Heart left ventricle (tissue), 16 donors: ENCODE measurements at regions not wholly inside any gene's neighbourhood (a gene's known extent, or its start where the extent isn't known, plus 50 kb on each side); places are given as distances from the start of the nearest gene placed in this dataset.

Experiments
- ATAC-seq, 4 donors: fragments of 200-7000 bp; cut with Tn5 transposase; one replicate each; pipeline ENCODE4 v1.9.1; 2020 to 2022; ENCODE audit warnings: moderate library complexity in 4 of 4, mild to moderate bottlenecking in 3 of 4, moderate number of reproducible peaks in 1 of 4
- DNase-seq, 5 donors: peaks; one replicate each; pipeline ENCODE4 v3.0.0-alpha.2; 2020
- H3K27ac ChIP-seq, 12 donors: fragments of 200-600 bp; sonication (generic) in 4 of 12; one replicate each; pipeline versions ENCODE4 v1.5.0 to v1.8.0; 2016 to 2022; ENCODE audit warnings: mild to moderate bottlenecking in 2 of 12
- H3K27me3 ChIP-seq, 9 donors: fragments of 200-600 bp; sonication (generic) in 2 of 9; one replicate each; pipeline versions ENCODE4 v1.5.1 to v1.8.0; 2016 to 2022; ENCODE audit warnings: mild to moderate bottlenecking in 3 of 9
- H3K36me3 ChIP-seq, 9 donors: fragments of 200-600 bp; sonication (generic) in 2 of 9; one replicate each; pipeline versions ENCODE4 v1.5.0 to v1.8.0; 2018 to 2022; ENCODE audit warnings: mild to moderate bottlenecking in 2 of 9
- H3K4me1 ChIP-seq, 12 donors: fragments of 200-600 bp; sonication (generic) in 4 of 12; one replicate each; pipeline versions ENCODE4 v1.5.0 to v1.8.0; 2016 to 2022; ENCODE audit warnings: mild to moderate bottlenecking in 3 of 12
- H3K4me3 ChIP-seq, 12 donors: fragments of 200-600 bp; sonication (generic) in 4 of 12; one replicate each; pipeline versions ENCODE4 v1.5.0 to v1.8.0; 2017 to 2022; ENCODE audit warnings: mild to moderate bottlenecking in 9 of 12, moderate library complexity in 4 of 12
- H3K9me3 ChIP-seq, 12 donors: fragments of 200-600 bp; sonication (generic) in 4 of 12; one replicate each; pipeline versions ENCODE4 v1.5.0 to v1.8.0; 2016 to 2022; ENCODE audit warnings: mild to moderate bottlenecking in 1 of 12
- CTCF ChIP-seq, 12 donors: fragments of 200-600 bp; sonication (generic) in 4 of 12; IDR thresholded peaks; one replicate each; pipeline versions ENCODE4 v1.5.0 to v1.8.0; 2018 to 2022; ENCODE audit warnings: antibody characterized with exemption in 12 of 12, mild to moderate bottlenecking in 5 of 12
- POLR2A ChIP-seq, 2 donors: fragments of 450-650 bp; IDR thresholded peaks; one replicate each; pipeline ENCODE4 v1.6.1; 2017; ENCODE audit warnings: antibody characterized with exemption in 2 of 2, mild to moderate bottlenecking in 2 of 2, moderate library complexity in 2 of 2
- WGBS, 4 donors: extraction: QIAGEN DNeasy Blood & Tissue Kit in 2 of 4; methylation state at CpG; one replicate each; pipeline versions ENCODE4 v1.1.5 to v1.1.7; 2013 to 2018; 5-methylcytosine and 5-hydroxymethylcytosine counted together
- intact Hi-C, 10 donors: fragments of 100-400 bp; cut with DNase I; formaldehyde crosslinking; loops; one replicate each; pipeline versions ENCODE4 v1.11.1 to v1.14.2; 2022
- donor health status: ischemic (EF 13 %, LVEDD 7.1; RV severe dilation, severe dysfunction).
- donor health status: healthy with polysubstance abuse.
- donor health status: DM: no; HTN: yes; CAD: no.
- donor health status: DM: no; HTN: no; CAD: no.
- donor health status: ischemic (EF 25% LVEDD 6.9; RV normal size, moderate dysfunction).
- donor health status: ischemic (EF 25% LVEDD 5.7; RV mildly dilated, moderate dysfunction).
- donor health status: healthy.
- donor health status: DM: yes; HTN: yes; CAD: no.
- donor health status: ischemic (EF 35%, LVEDD 5.7; RV mildly dilated, moderate dysfunction).
- donor health status: nonischemic (EF 11% LVEDD 7.7; RV severe dilation, severe dysfunction).
- donor health status: DM: yes; HTN: yes; CAD: no.
- donor health status: PGD.
- donor health status: ischemic (EF 29% LVEDD 5.4; RV normal size, mild dysfunction).
- donor health status: nonischemic (EF 23%, LVEDD 6.1; RV moderate dilation, normal function).

GRCh38 chr2:180289627-180290026 is 282.5 kb upstream of the CWC22 start:
- peaks cover 0 to 4% (median 0%) of the 10 kb centered on the region in 12 donors for H3K9me3 ChIP-seq
- intact Hi-C loops: no loop called here
- no peak overlapping the region for H3K27ac ChIP-seq
- no peak for TF ChIP-seq POLR2A (IDR thresholded peaks at IDR 0.05)
- no peak for TF ChIP-seq CTCF (IDR thresholded peaks at IDR 0.05)
- H3K36me3 ChIP-seq: no peaks in the 10 kb centered on the region
- ATAC-seq: no peak
- 69 to 74% (median 71%) methylated on average over 4 of the region's 4 CpGs for WGBS, 4 donors
- DNase-seq: no peak
- H3K27me3 ChIP-seq: no peaks in the 10 kb centered on the region
- H3K4me3 ChIP-seq: no peak overlapping the region
- no peaks in the 10 kb centered on the region for H3K4me1 ChIP-seq

GRCh38 chr2:180279581-180279980 is 272.5 kb upstream of the CWC22 start:
- ATAC-seq (no peak), DNase-seq (no peak)
- 67 to 76% (median 71%) methylated on average over 1 of the region's 1 CpG for WGBS, 4 donors
- Histone ChIP-seq H3K27ac (no peak overlapping the region), H3K36me3 (no peaks in the 10 kb centered on the region), H3K27me3 (no peaks in the 10 kb centered on the region), H3K4me1 (no peaks in the 10 kb centered on the region), H3K9me3 (peaks cover 0 to 4% (median 0%) of the 10 kb centered on the region in 12 donors), H3K4me3 (no peak overlapping the region)
- TF ChIP-seq POLR2A (IDR thresholded peaks at IDR 0.05): no peak
- TF ChIP-seq CTCF (IDR thresholded peaks at IDR 0.05): no peak
- intact Hi-C loops: no loop called here

- 68 to 77% (median 76%) methylated on average over 2 of the region's 2 CpGs for WGBS, 4 donors
- H3K4me3 ChIP-seq: no peak overlapping the region
- no peak overlapping the region for H3K27ac ChIP-seq
- ATAC-seq (no peak), DNase-seq (no peak)
- no peaks in the 10 kb centered on the region for H3K4me1 ChIP-seq
- intact Hi-C loops: no loop called here
- peaks cover 0 to 16% (median 7%) of the 10 kb centered on the region in 12 donors for H3K9me3 ChIP-seq
- TF ChIP-seq CTCF (IDR thresholded peaks at IDR 0.05) (no peak), POLR2A (IDR thresholded peaks at IDR 0.05) (no peak)
- H3K27me3 ChIP-seq: no peaks in the 10 kb centered on the region
- no peaks in the 10 kb centered on the region for H3K36me3 ChIP-seq
Observed at GRCh38 chr2:180276733-180277132, 269.6 kb upstream of the CWC22 start.

GRCh38 chr2:180268006-180268405 is 260.9 kb upstream of the CWC22 start:
- no peaks in the 10 kb centered on the region for H3K4me1 ChIP-seq

More at GRCh38 chr2:180268006-180268405, 260.9 kb upstream of the CWC22 start:
- no peak for DNase-seq
- Histone ChIP-seq H3K27ac (no peak overlapping the region), H3K36me3 (no peaks in the 10 kb centered on the region), H3K9me3 (peaks cover 0 to 28% (median 9%) of the 10 kb centered on the region in 12 donors), H3K27me3 (no peaks in the 10 kb centered on the region), H3K4me3 (no peak overlapping the region)
- ATAC-seq: no peak
- WGBS, 4 donors: 78 to 84% (median 81%) methylated on average over 3 of the region's 3 CpGs
- no peak for TF ChIP-seq POLR2A (IDR thresholded peaks at IDR 0.05)
- TF ChIP-seq CTCF (IDR thresholded peaks at IDR 0.05): no peak
- intact Hi-C loops: no loop called here
